Testis (tissue), 2 donors: ENCODE measurements at regions not wholly inside any gene's neighbourhood (a gene's known extent, or its start where the extent isn't known, plus 50 kb on each side); places are given as distances from the start of the nearest gene placed in this dataset.

Source experiments
- POLR2A ChIP-seq: fragments of 450-650 bp; IDR thresholded peaks from one replicate; pipeline ENCODE4 v1.6.1; 2017; ENCODE audit warnings: antibody characterized with exemption, mild to moderate bottlenecking, moderate library complexity
- TF ChIP-seq, protein P1 (sequence below), 3 experiments: fragments of 450-650 bp in 2 of 3; fragments of 200-600 bp in 1 of 3; sonication (generic) in 1 of 3; IDR thresholded peaks; one replicate each; pipeline ENCODE4 v1.5.1; 2016 to 2019; ENCODE audit warnings: antibody characterized with exemption in 3 of 3, mild to moderate bottlenecking in 2 of 3, moderate library complexity in 1 of 3

GRCh38 chr1:229013981-229014380 is 256.9 kb upstream of the RAB4A start:
- TF ChIP-seq, protein P1, sequence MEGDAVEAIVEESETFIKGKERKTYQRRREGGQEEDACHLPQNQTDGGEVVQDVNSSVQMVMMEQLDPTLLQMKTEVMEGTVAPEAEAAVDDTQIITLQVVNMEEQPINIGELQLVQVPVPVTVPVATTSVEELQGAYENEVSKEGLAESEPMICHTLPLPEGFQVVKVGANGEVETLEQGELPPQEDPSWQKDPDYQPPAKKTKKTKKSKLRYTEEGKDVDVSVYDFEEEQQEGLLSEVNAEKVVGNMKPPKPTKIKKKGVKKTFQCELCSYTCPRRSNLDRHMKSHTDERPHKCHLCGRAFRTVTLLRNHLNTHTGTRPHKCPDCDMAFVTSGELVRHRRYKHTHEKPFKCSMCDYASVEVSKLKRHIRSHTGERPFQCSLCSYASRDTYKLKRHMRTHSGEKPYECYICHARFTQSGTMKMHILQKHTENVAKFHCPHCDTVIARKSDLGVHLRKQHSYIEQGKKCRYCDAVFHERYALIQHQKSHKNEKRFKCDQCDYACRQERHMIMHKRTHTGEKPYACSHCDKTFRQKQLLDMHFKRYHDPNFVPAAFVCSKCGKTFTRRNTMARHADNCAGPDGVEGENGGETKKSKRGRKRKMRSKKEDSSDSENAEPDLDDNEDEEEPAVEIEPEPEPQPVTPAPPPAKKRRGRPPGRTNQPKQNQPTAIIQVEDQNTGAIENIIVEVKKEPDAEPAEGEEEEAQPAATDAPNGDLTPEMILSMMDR (IDR thresholded peaks at IDR 0.05) = no peak
- no peak for TF ChIP-seq POLR2A
